ENCODE measurements at regions not wholly inside any gene's neighbourhood (a gene's known extent, or its start where the extent isn't known, plus 50 kb on each side); places are given as distances from the start of the nearest gene placed in this dataset.

DNA sequence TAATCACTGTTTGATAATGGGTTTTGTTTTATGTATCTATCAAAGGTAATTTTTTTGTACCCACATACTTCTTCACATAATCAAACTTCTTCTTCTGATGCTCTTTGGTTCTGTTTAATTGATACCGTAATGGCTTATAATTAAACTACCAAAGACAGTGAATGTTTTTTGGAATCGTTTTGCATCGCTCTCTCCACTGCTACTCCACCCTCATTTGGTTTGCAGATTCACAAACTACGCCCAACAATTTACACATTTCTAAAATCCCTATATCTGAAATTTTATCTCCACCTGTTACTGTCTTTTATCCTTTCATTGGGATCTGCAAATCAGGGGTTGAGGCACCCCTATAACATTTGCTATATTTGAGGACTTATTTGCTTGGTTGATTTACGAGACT lies 319.6 kb downstream of the RWDD3 start:
- H3K79me2 ChIP-seq (ENCODE audit: control insufficient read depth, insufficient read depth, low read length), result no peaks in the 10 kb centered on the region
- H3K9me1 ChIP-seq (ENCODE audit: control insufficient read depth, extremely low read depth, insufficient read depth, low read length), result no peaks in the 10 kb centered on the region
- H4K20me1 ChIP-seq (ENCODE audit: control insufficient read depth, extremely low read depth, insufficient read depth, low read length), result no peaks in the 10 kb centered on the region
- peaks cover 10% of the 10 kb centered on the region for H3K4me1 ChIP-seq (ENCODE audit: control insufficient read depth, extremely low read depth, insufficient read depth, low read length)
- no peak overlapping the region for H3K4me2 ChIP-seq (ENCODE audit: control insufficient read depth, extremely low read depth, insufficient read depth, low read depth, low read length)
- H3K4me3 ChIP-seq (ENCODE audit: control insufficient read depth in 2 of 3, extremely low read depth in 1 of 3, insufficient read depth in 2 of 3, low read depth in 1 of 3, low read length in 3 of 3), result no peak overlapping the region
- H3K27me3 ChIP-seq (ENCODE audit: control insufficient read depth, extremely low read depth, insufficient read depth, low read length), result no peaks in the 10 kb centered on the region
- no peak overlapping the region for H3K27ac ChIP-seq (ENCODE audit: control insufficient read depth, insufficient read depth, low read length)
- no peaks in the 10 kb centered on the region for H3K36me3 ChIP-seq (ENCODE audit: control insufficient read depth in 2 of 2, extremely low read depth in 1 of 2, insufficient read depth in 2 of 2, low read length in 2 of 2)
- no peak for FAIRE-seq
- no peak for TF ChIP-seq EZH2 (IDR thresholded peaks at IDR 0.05; ENCODE audit: low read length)
- TF ChIP-seq, protein P1, sequence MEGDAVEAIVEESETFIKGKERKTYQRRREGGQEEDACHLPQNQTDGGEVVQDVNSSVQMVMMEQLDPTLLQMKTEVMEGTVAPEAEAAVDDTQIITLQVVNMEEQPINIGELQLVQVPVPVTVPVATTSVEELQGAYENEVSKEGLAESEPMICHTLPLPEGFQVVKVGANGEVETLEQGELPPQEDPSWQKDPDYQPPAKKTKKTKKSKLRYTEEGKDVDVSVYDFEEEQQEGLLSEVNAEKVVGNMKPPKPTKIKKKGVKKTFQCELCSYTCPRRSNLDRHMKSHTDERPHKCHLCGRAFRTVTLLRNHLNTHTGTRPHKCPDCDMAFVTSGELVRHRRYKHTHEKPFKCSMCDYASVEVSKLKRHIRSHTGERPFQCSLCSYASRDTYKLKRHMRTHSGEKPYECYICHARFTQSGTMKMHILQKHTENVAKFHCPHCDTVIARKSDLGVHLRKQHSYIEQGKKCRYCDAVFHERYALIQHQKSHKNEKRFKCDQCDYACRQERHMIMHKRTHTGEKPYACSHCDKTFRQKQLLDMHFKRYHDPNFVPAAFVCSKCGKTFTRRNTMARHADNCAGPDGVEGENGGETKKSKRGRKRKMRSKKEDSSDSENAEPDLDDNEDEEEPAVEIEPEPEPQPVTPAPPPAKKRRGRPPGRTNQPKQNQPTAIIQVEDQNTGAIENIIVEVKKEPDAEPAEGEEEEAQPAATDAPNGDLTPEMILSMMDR (optimal IDR thresholded peaks at IDR 0.05 in 1 of 3, IDR thresholded peaks at IDR 0.05 in 1 of 3, conservative IDR thresholded peaks at IDR 0.05 in 1 of 3; ENCODE audit: extremely low read depth in 1 of 3, insufficient read depth in 2 of 3, low read length in 3 of 3), result no peak
- no peak overlapping the region for H3K9ac ChIP-seq (ENCODE audit: control insufficient read depth, extremely low read depth, insufficient read depth, low read length)
- H3K9me3 ChIP-seq (ENCODE audit: control insufficient read depth, low read depth, low read length), result peaks cover 2% of the 10 kb centered on the region
- DNase-seq (ENCODE audit: low read depth, low spot score), result no peak
- dilution Hi-C loops (cut with MboI; ENCODE audit: extremely low pct_ligation_motif_present, low sequenced_read_pairs), result no loop called here
- no peak overlapping the region for H2AFZ ChIP-seq (ENCODE audit: control insufficient read depth, low read length)

DNA sequence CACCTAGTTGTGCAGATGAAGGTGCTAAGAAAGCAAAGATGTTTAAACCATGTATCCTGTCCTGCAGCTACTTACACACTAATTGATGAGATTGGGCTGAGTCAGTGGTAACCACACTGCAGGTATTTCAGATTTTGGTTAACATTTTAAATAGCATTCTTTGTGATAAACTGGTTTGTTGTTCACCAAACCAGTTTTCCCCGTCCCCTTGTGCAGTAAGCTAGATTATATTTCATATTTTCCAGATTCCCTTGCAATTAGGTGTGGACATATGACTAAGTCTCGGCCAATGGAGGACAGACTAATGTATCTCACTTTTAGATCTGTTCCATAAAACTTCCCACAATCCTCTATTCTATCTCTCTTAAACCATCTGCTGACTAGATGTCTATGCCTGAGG lies 320.4 kb downstream of the RWDD3 start:
- Histone ChIP-seq H3K36me3 (ENCODE audit: control insufficient read depth in 2 of 2, extremely low read depth in 1 of 2, insufficient read depth in 2 of 2, low read length in 2 of 2) (no peaks in the 10 kb centered on the region), H3K27ac (ENCODE audit: control insufficient read depth, insufficient read depth, low read length) (peak overlapping the region; percentile 52), H4K20me1 (ENCODE audit: control insufficient read depth, extremely low read depth, insufficient read depth, low read length) (no peaks in the 10 kb centered on the region), H3K9ac (ENCODE audit: control insufficient read depth, extremely low read depth, insufficient read depth, low read length) (no peak overlapping the region), H3K9me1 (ENCODE audit: control insufficient read depth, extremely low read depth, insufficient read depth, low read length) (no peaks in the 10 kb centered on the region), H2AFZ (ENCODE audit: control insufficient read depth, low read length) (peak overlapping the region; percentile 77), H3K27me3 (ENCODE audit: control insufficient read depth, extremely low read depth, insufficient read depth, low read length) (no peaks in the 10 kb centered on the region), H3K79me2 (ENCODE audit: control insufficient read depth, insufficient read depth, low read length) (no peaks in the 10 kb centered on the region), H3K4me3 (ENCODE audit: control insufficient read depth in 2 of 3, extremely low read depth in 1 of 3, insufficient read depth in 2 of 3, low read depth in 1 of 3, low read length in 3 of 3) (no peak overlapping the region), H3K9me3 (ENCODE audit: control insufficient read depth, low read depth, low read length) (peaks cover 2% of the 10 kb centered on the region), H3K4me1 (ENCODE audit: control insufficient read depth, extremely low read depth, insufficient read depth, low read length) (peaks cover 10% of the 10 kb centered on the region), H3K4me2 (ENCODE audit: control insufficient read depth, extremely low read depth, insufficient read depth, low read depth, low read length) (peak overlapping the region; percentile 41)
- DNase-seq (ENCODE audit: low read depth, low spot score) (peak; percentile 55), FAIRE-seq (peak; percentile 23)
- TF ChIP-seq, protein P1 (optimal IDR thresholded peaks at IDR 0.05 in 1 of 3, IDR thresholded peaks at IDR 0.05 in 1 of 3, conservative IDR thresholded peaks at IDR 0.05 in 1 of 3; ENCODE audit: extremely low read depth in 1 of 3, insufficient read depth in 2 of 3, low read length in 3 of 3), result no peak
- TF ChIP-seq EZH2 (IDR thresholded peaks at IDR 0.05; ENCODE audit: low read length), result no peak
- dilution Hi-C loops (cut with MboI; ENCODE audit: extremely low pct_ligation_motif_present, low sequenced_read_pairs), result no loop called here

All from keratinocyte (primary cell).